IMR-90 (cell line): ENCODE measurements at regions not wholly inside any gene's neighbourhood (a gene's known extent, or its start where the extent isn't known, plus 50 kb on each side); places are given as distances from the start of the nearest gene placed in this dataset.

Source experiments
- ATAC-seq: fragments of 200-7000 bp; cut with Tn5 transposase; 2 replicates; pipeline ENCODE4 v1.9.1; 2020; ENCODE audit warnings: low read depth, mild to moderate bottlenecking, moderate library complexity
- BruUV-seq: library from RNA; stranded (reverse); fragments of 400-500 nt; replicated peaks from 2 replicates; lab custom pipeline; 2021; lab: Mats Ljungman, UMichigan
- CTCF ChIA-PET: fragments of 300-600 bp; formaldehyde crosslinking; extraction: SDS; loops from one replicate; lab custom pipeline; 2021; ENCODE audit warnings: antibody characterized with exemption; lab: Yijun Ruan, JAX
- POLR2A ChIA-PET: fragments of 300-600 bp; sonication (Branson Sonifier 250); formaldehyde crosslinking; loops from one replicate; lab custom pipeline; 2022; ENCODE audit warnings: antibody characterized with exemption; ENCODE audit not compliant: unreplicated experiment; lab: Charles Lee
- DNase-seq: peaks from one replicate; pipeline ENCODE4 v3.0.0; 2013
- H2AFZ ChIP-seq: replicated peaks from 2 replicates; pipeline ENCODE3; 2013; ENCODE audit warnings: low read length, mild to moderate bottlenecking; ENCODE audit not compliant: poor library complexity
- H2AK5ac ChIP-seq: 2 replicates; pipeline ENCODE4 v1.6.1; 2013; ENCODE audit warnings: low read depth, low read length, inconsistent platforms
- H2AK9ac ChIP-seq: replicated peaks from 2 replicates; pipeline ENCODE3; 2013; ENCODE audit warnings: mild to moderate bottlenecking, low read depth, low read length, moderate library complexity; ENCODE audit not compliant: poor library complexity
- H2BK120ac ChIP-seq: 2 replicates; pipeline ENCODE4 v1.6.1; 2013; ENCODE audit warnings: low read depth, low read length, inconsistent platforms
- H2BK15ac ChIP-seq: 3 replicates; pipeline ENCODE4 v1.6.1; 2013; ENCODE audit warnings: low read depth, low read length, inconsistent platforms
- H2BK20ac ChIP-seq: 2 replicates; pipeline ENCODE4 v1.6.1; 2013; ENCODE audit warnings: low read depth, mild to moderate bottlenecking, inconsistent platforms, low read length, moderate library complexity
- H2BK5ac ChIP-seq: 2 replicates; pipeline ENCODE4 v1.6.1; 2013; ENCODE audit warnings: mild to moderate bottlenecking, low read depth, low read length, inconsistent platforms; ENCODE audit not compliant: poor library complexity, severe bottlenecking
- H3K14ac ChIP-seq: replicated peaks from 2 replicates; pipeline ENCODE4 v1.6.1; 2013; ENCODE audit warnings: low read depth, low read length, inconsistent platforms
- H3K18ac ChIP-seq: 2 replicates; pipeline ENCODE4 v1.6.1; 2013; ENCODE audit warnings: low read depth, low read length, control low read depth
- H3K23ac ChIP-seq: 2 replicates; pipeline ENCODE4 v1.6.1; 2013; ENCODE audit warnings: low read depth, low read length, inconsistent platforms
- H3K27ac ChIP-seq: 2 replicates; pipeline ENCODE4 v1.5.1; 2013; ENCODE audit warnings: mild to moderate bottlenecking, control low read depth, low read length; ENCODE audit not compliant: insufficient read depth
- H3K27me3 ChIP-seq: 2 replicates; pipeline ENCODE4 v1.6.1; 2013; ENCODE audit warnings: low read length; ENCODE audit not compliant: control insufficient read depth, insufficient read depth
- H3K36me3 ChIP-seq: 2 replicates; pipeline ENCODE4 v1.6.1; 2013; ENCODE audit warnings: low read length, mixed read lengths; ENCODE audit not compliant: control insufficient read depth, insufficient read depth
- H3K4ac ChIP-seq: 2 replicates; pipeline ENCODE4 v1.6.1; 2013; ENCODE audit warnings: low read depth, low read length, inconsistent platforms
- H3K4me1 ChIP-seq: 2 replicates; pipeline ENCODE4 v1.6.1; 2013; ENCODE audit warnings: low read length, mixed read lengths; ENCODE audit not compliant: control insufficient read depth, insufficient read depth
- H3K4me2 ChIP-seq: 2 replicates; pipeline ENCODE4 v1.6.1; 2013; ENCODE audit warnings: low read depth, mild to moderate bottlenecking, control low read depth, low read length, moderate library complexity
- H3K4me3 ChIP-seq: 2 replicates; pipeline ENCODE4 v1.5.1; 2013; ENCODE audit warnings: low read depth, mild to moderate bottlenecking, control low read depth, low read length, moderate library complexity; ENCODE audit not compliant: insufficient read depth
- H3K56ac ChIP-seq: 2 replicates; pipeline ENCODE4 v1.6.1; 2013; ENCODE audit warnings: low read length, inconsistent platforms; ENCODE audit not compliant: insufficient read depth; ENCODE audit errors: extremely low read depth
- H3K79me1 ChIP-seq, 2 experiments: 2 replicates each; pipeline ENCODE4 v1.6.1; 2013; ENCODE audit warnings: low read length in 2 of 2, inconsistent platforms in 1 of 2, low read depth in 1 of 2
- H3K9ac ChIP-seq: 2 replicates; pipeline ENCODE4 v1.6.1; 2013; ENCODE audit warnings: low read depth, low read length, control low read depth
- H3K9me1 ChIP-seq: 2 replicates; pipeline ENCODE4 v1.6.1; 2013; ENCODE audit warnings: low read length, inconsistent platforms; ENCODE audit not compliant: insufficient read depth
- H3K9me3 ChIP-seq: 2 replicates; pipeline ENCODE4 v1.6.1; 2013; ENCODE audit warnings: low read length; ENCODE audit not compliant: control insufficient read depth, insufficient read depth
- H4K20me1 ChIP-seq: 2 replicates; pipeline ENCODE4 v1.6.1; 2013; ENCODE audit warnings: low read length, inconsistent platforms; ENCODE audit not compliant: insufficient read depth
- H4K5ac ChIP-seq: 2 replicates; pipeline ENCODE4 v1.6.1; 2013; ENCODE audit warnings: mild to moderate bottlenecking, low read depth, low read length, control low read depth
- H4K8ac ChIP-seq, 2 experiments: 2 replicates each; pipeline ENCODE4 v1.6.1; 2013; ENCODE audit warnings: low read depth in 2 of 2, low read length in 2 of 2, control low read depth in 1 of 2, inconsistent platforms in 1 of 2
- H4K91ac ChIP-seq: 2 replicates; pipeline ENCODE4 v1.6.1; 2013; ENCODE audit warnings: low read depth, low read length, inconsistent platforms; ENCODE audit not compliant: insufficient read depth
- BHLHE40 ChIP-seq: fragments of 150-350 bp; IDR thresholded peaks from 2 replicates; pipeline ENCODE4 v1.6.1; 2016; ENCODE audit warnings: mild to moderate bottlenecking, low read depth, low read length
- CEBPB ChIP-seq: IDR thresholded peaks from 2 replicates; pipeline ENCODE4 v1.6.1; 2012; ENCODE audit warnings: low read depth, low read length, improper control_type of control experiment
- CHD1 ChIP-seq: IDR thresholded peaks from 2 replicates; pipeline ENCODE4 v1.6.1; 2012; ENCODE audit warnings: low read depth, low read length, improper control_type of control experiment
- ELK1 ChIP-seq: fragments of 150-350 bp; IDR thresholded peaks from 2 replicates; pipeline ENCODE4 v1.6.1; 2016; ENCODE audit warnings: low read depth, mild to moderate bottlenecking, low read length, moderate library complexity, borderline replicate concordance
- FOS ChIP-seq: fragments of 150-350 bp; IDR thresholded peaks from 2 replicates; pipeline ENCODE4 v1.6.1; 2016; ENCODE audit warnings: low read depth, low read length
- MAFK ChIP-seq: IDR thresholded peaks from 2 replicates; pipeline ENCODE4 v1.6.1; 2012; ENCODE audit warnings: low read depth, low read length, improper control_type of control experiment
- MAZ ChIP-seq: IDR thresholded peaks from 2 replicates; pipeline ENCODE4 v1.6.1; 2012; ENCODE audit warnings: low read depth, mild to moderate bottlenecking, low read length, improper control_type of control experiment, moderate library complexity, borderline replicate concordance
- MXI1 ChIP-seq: IDR thresholded peaks from 2 replicates; pipeline ENCODE4 v1.6.1; 2012; ENCODE audit warnings: low read depth, mild to moderate bottlenecking, low read length, moderate library complexity, borderline replicate concordance
- NFE2L2 ChIP-seq: fragments of 150-350 bp; IDR thresholded peaks from 2 replicates; pipeline ENCODE4 v1.6.1; 2016; ENCODE audit warnings: low read depth, mild to moderate bottlenecking, low read length
- POLR2A ChIP-seq: IDR thresholded peaks from 2 replicates; pipeline ENCODE4 v1.6.1; 2012; ENCODE audit warnings: mild to moderate bottlenecking, low read depth, low read length
- RAD21 ChIP-seq: IDR thresholded peaks from 2 replicates; pipeline ENCODE4 v1.6.1; 2012; ENCODE audit warnings: low read length, improper control_type of control experiment
- RCOR1 ChIP-seq: IDR thresholded peaks from 2 replicates; pipeline ENCODE4 v1.6.1; 2012; ENCODE audit warnings: mild to moderate bottlenecking, low read length, improper control_type of control experiment; ENCODE audit not compliant: insufficient replicate concordance
- RFX5 ChIP-seq: IDR thresholded peaks from 2 replicates; pipeline ENCODE4 v1.8.0; 2012; ENCODE audit warnings: low read depth, mild to moderate bottlenecking, low read length, moderate library complexity
- SMC3 ChIP-seq: fragments of 150-350 bp; IDR thresholded peaks from 2 replicates; pipeline ENCODE4 v1.6.1; 2016; ENCODE audit warnings: low read depth, mild to moderate bottlenecking, antibody characterized with exemption, low read length, moderate library complexity
- WGBS, 2 experiments: methylation state at CpG; one replicate each; pipeline versions ENCODE4 v1.1.5 to v1.1.7; 2013; ENCODE audit warnings: missing lambda C conversion rate in 2 of 2; ENCODE audit not compliant: insufficient read length in 1 of 2; ENCODE audit errors: extremely low coverage in 2 of 2; 5-methylcytosine and 5-hydroxymethylcytosine counted together
- dilution Hi-C: fragments of 300-500 bp; cut with HindIII; formaldehyde crosslinking; loops from one replicate; pipeline ENCODE4 v1.14.3; 2018; ENCODE audit warnings: low sequenced_read_pairs; ENCODE audit not compliant: unreplicated experiment
- in situ Hi-C: fragments of 300-500 bp; cut with MboI; formaldehyde crosslinking; loops from 3 replicates; pipeline ENCODE4 v1.14.3; 2019; ENCODE audit warnings: low sequenced_read_pairs, inconsistent platforms, mixed read lengths
- intact Hi-C: fragments of 100-400 bp; cut with micrococcal nuclease; formaldehyde crosslinking; loops from 2 replicates; pipeline ENCODE4 v1.10.0; 2022
- TF ChIP-seq, protein P1 (sequence below): conservative IDR thresholded peaks from 2 replicates; pipeline ENCODE4 v1.5.1; 2012; ENCODE audit warnings: mild to moderate bottlenecking, low read depth, low read length, improper control_type of control experiment
- TF ChIP-seq, protein P2 (sequence below): fragments of 150-350 bp; IDR thresholded peaks from 2 replicates; pipeline ENCODE4 v1.6.1; 2017; ENCODE audit warnings: mild to moderate bottlenecking, antibody characterized with exemption, low read length, low read depth

DNA sequence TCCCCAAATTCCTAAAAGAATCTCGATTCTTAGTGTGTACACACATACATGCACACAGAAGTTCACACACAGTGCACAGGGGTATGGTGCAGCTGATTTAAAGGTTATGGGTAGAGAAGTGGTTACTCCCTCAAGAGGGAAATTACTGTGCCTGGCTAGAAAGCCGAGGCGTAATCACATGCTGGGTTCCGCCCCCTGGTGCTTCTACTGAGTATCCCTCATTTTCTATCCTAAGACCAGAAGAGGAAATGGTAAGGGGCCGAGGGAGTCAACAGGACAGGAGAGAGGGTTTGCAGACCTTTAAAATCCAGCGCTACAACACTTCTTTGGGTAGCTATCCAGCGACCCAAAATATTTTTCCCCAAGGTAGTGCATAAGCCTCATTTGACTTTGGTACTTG is 147.3 kb upstream of the TMEM196 start:
- H2AK9ac ChIP-seq: no peak overlapping the region
- intact Hi-C loops (no loop called here), dilution Hi-C loops (no loop called here), in situ Hi-C loops (no loop called here)
- no peak overlapping the region for H2AK5ac ChIP-seq
- no peak overlapping the region for H3K23ac ChIP-seq
- POLR2A ChIA-PET: no interaction called here
- no TSS peak for BruUV-seq
- CTCF ChIA-PET: interaction anchor here (0.6 kb wide), 1 partner anchor 9 kb away, joined by 3 read pairs; no protein-coding TSS in a partner anchor
- H3K4me2 ChIP-seq: no peak overlapping the region
- no peaks in the 10 kb centered on the region for H3K9me1 ChIP-seq
- no peak overlapping the region for H3K9ac ChIP-seq
- H3K27ac ChIP-seq: no peak overlapping the region
- no peak overlapping the region for H4K91ac ChIP-seq
- no peak for TF ChIP-seq RCOR1
- TF ChIP-seq ELK1: no peak
- TF ChIP-seq CEBPB: no peak
- no peak for TF ChIP-seq SMC3
- no peak for TF ChIP-seq NFE2L2
- no peak for TF ChIP-seq CHD1
- TF ChIP-seq MXI1: no peak
- TF ChIP-seq MAZ: no peak
- no peak for TF ChIP-seq FOS
- no peak for TF ChIP-seq RFX5
- TF ChIP-seq BHLHE40: no peak
- TF ChIP-seq, protein P1, sequence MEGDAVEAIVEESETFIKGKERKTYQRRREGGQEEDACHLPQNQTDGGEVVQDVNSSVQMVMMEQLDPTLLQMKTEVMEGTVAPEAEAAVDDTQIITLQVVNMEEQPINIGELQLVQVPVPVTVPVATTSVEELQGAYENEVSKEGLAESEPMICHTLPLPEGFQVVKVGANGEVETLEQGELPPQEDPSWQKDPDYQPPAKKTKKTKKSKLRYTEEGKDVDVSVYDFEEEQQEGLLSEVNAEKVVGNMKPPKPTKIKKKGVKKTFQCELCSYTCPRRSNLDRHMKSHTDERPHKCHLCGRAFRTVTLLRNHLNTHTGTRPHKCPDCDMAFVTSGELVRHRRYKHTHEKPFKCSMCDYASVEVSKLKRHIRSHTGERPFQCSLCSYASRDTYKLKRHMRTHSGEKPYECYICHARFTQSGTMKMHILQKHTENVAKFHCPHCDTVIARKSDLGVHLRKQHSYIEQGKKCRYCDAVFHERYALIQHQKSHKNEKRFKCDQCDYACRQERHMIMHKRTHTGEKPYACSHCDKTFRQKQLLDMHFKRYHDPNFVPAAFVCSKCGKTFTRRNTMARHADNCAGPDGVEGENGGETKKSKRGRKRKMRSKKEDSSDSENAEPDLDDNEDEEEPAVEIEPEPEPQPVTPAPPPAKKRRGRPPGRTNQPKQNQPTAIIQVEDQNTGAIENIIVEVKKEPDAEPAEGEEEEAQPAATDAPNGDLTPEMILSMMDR: no peak
- TF ChIP-seq MAFK: no peak
- TF ChIP-seq, protein P2, sequence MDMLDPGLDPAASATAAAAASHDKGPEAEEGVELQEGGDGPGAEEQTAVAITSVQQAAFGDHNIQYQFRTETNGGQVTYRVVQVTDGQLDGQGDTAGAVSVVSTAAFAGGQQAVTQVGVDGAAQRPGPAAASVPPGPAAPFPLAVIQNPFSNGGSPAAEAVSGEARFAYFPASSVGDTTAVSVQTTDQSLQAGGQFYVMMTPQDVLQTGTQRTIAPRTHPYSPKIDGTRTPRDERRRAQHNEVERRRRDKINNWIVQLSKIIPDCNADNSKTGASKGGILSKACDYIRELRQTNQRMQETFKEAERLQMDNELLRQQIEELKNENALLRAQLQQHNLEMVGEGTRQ: no peak
- TF ChIP-seq RAD21: no peak
- TF ChIP-seq POLR2A: no peak
- H2BK15ac ChIP-seq: no peak overlapping the region
- no peak overlapping the region for H2BK120ac ChIP-seq
- H4K5ac ChIP-seq: no peak overlapping the region
- no peaks in the 10 kb centered on the region for H3K27me3 ChIP-seq
- H4K20me1 ChIP-seq: no peaks in the 10 kb centered on the region
- H2BK20ac ChIP-seq: no peak overlapping the region
- no peak overlapping the region for H3K18ac ChIP-seq
- H3K56ac ChIP-seq: no peak overlapping the region
- DNase-seq (no peak), ATAC-seq (no peak)
- H3K4me1 ChIP-seq: no peaks in the 10 kb centered on the region
- no peaks in the 10 kb centered on the region for H3K9me3 ChIP-seq
- H4K8ac ChIP-seq: no peak overlapping the region
- no peak overlapping the region for H2AFZ ChIP-seq
- H3K14ac ChIP-seq: no peak overlapping the region
- WGBS, 2 experiments: no CpG with 5 or more reads among the region's 7 CpGs
- H3K36me3 ChIP-seq: no peaks in the 10 kb centered on the region
- H3K79me1 ChIP-seq: no peaks in the 10 kb centered on the region
- H3K4ac ChIP-seq: no peak overlapping the region; the same call in 1 of the 2 replicates
- H3K4me3 ChIP-seq: no peak overlapping the region
- H2BK5ac ChIP-seq: no peak overlapping the region
